ENCODE measurements at regions not wholly inside any gene's neighbourhood (a gene's known extent, or its start where the extent isn't known, plus 50 kb on each side); places are given as distances from the start of the nearest gene placed in this dataset.

- TF ChIP-seq EGR1 (IDR thresholded peaks at IDR 0.05): no peak
- no peak for TF ChIP-seq FOXM1 (IDR thresholded peaks at IDR 0.05; ENCODE audit: borderline replicate concordance, low read depth)
- TF ChIP-seq YY1 (IDR thresholded peaks at IDR 0.05; ENCODE audit: low read depth): no peak
- no peak for TF ChIP-seq CEBPB (IDR thresholded peaks at IDR 0.05)
- TF ChIP-seq MAX (IDR thresholded peaks at IDR 0.05): no peak
- no peak for TF ChIP-seq USF1 (IDR thresholded peaks at IDR 0.05)
- no peak for TF ChIP-seq CREB1 (IDR thresholded peaks at IDR 0.05; ENCODE audit: low read depth)
- no peak for TF ChIP-seq TAF1 (IDR thresholded peaks at IDR 0.05; ENCODE audit: low read depth)
- no peak for TF ChIP-seq TCF12 (IDR thresholded peaks at IDR 0.05; ENCODE audit: low read depth)
- no peak for TF ChIP-seq EP300 (IDR thresholded peaks at IDR 0.05; ENCODE audit: borderline replicate concordance)
- no peak for TF ChIP-seq REST (IDR thresholded peaks at IDR 0.05; ENCODE audit: low read depth)
- TF ChIP-seq NFIC (IDR thresholded peaks at IDR 0.05): no peak
- no peak for TF ChIP-seq TEAD4 (IDR thresholded peaks at IDR 0.05)
- no peak for TF ChIP-seq RAD21 (IDR thresholded peaks at IDR 0.05; ENCODE audit: low read depth)
These were observed 1094.8 kb downstream of the SUCLG1 start for GRCh38 chr2:83364264-83364663.
